Breast epithelium (tissue), 4 donors: ENCODE measurements at regions not wholly inside any gene's neighbourhood (a gene's known extent, or its start where the extent isn't known, plus 50 kb on each side); places are given as distances from the start of the nearest gene placed in this dataset.

Experiments used
- DNase-seq, 2 donors: peaks; one replicate each; pipeline ENCODE4 v3.0.0-alpha.2; 2019; ENCODE audit warnings: low spot score in 2 of 2
- H3K27ac ChIP-seq, 2 donors: fragments of 200-600 bp; sonication (generic) in 1 of 2; one replicate each; pipeline ENCODE4 v1.5.1; 2016 to 2019; ENCODE audit warnings: mild to moderate bottlenecking in 1 of 2
- H3K27me3 ChIP-seq, 2 donors: fragments of 200-600 bp; sonication (generic) in 1 of 2; one replicate each; pipeline versions ENCODE4 v1.5.1 to v1.6.0; 2017 to 2019; ENCODE audit warnings: control low read depth in 1 of 2, mild to moderate bottlenecking in 1 of 2
- H3K36me3 ChIP-seq: fragments of 200-600 bp; one replicate; pipeline ENCODE4 v1.5.1; 2019
- H3K4me1 ChIP-seq, 2 donors: fragments of 200-600 bp; sonication (generic); one replicate each; pipeline ENCODE4 v1.5.1; 2016 to 2019; ENCODE audit warnings: control low read depth in 1 of 2
- H3K4me3 ChIP-seq, 3 donors: fragments of 200-600 bp; sonication (generic); 1 replicate in 2 of 3; 2 replicates in 1 of 3; pipeline ENCODE4 v1.5.1; 2016 to 2019; ENCODE audit warnings: mild to moderate bottlenecking in 3 of 3, moderate library complexity in 2 of 3
- H3K9me3 ChIP-seq, 2 donors: fragments of 200-600 bp; sonication (generic) in 1 of 2; one replicate each; pipeline ENCODE4 v1.5.1; 2016 to 2019; ENCODE audit warnings: control low read depth in 1 of 2
- POLR2A ChIP-seq: fragments of 450-650 bp; IDR thresholded peaks from one replicate; pipeline ENCODE4 v1.6.1; 2016; ENCODE audit warnings: antibody characterized with exemption, mild to moderate bottlenecking, moderate library complexity
- POLR2AphosphoS5 ChIP-seq, 3 donors: sonication (generic); formaldehyde crosslinking; IDR thresholded peaks; one replicate each; pipeline ENCODE4 v1.6.1; 2017; ENCODE audit warnings: antibody characterized with exemption in 3 of 3
- intact Hi-C: fragments of 100-400 bp; cut with DNase I; formaldehyde crosslinking; loops from one replicate; pipeline ENCODE4 v1.15.1; 2023; ENCODE audit warnings: low total_unique reads
- TF ChIP-seq, protein P1 (sequence below), 3 donors: fragments of 450-650 bp; IDR thresholded peaks; one replicate each; pipeline ENCODE4 v1.5.1; 2016 to 2017; ENCODE audit warnings: antibody characterized with exemption in 3 of 3, mild to moderate bottlenecking in 3 of 3, moderate library complexity in 3 of 3

DNA sequence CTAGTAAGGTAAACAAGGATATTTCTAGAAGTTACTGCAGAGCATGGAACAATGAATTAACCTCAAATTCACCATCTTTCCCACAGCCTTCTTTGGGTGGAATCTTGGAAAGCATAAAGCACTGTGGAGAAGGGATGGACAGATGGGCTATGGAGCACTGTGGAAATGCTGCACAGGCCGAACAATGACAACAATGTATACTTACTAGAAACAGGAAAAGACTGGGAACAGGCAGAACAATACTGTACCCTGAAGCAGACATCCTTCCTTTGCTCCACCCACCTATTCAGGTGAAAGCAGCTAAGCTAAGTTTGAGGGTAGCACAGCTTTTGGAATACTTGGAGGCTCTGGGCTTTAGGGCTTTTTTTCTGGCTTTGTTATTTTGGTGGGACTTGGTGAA, 250.6 kb upstream of the KLF8 start:
- Histone ChIP-seq H3K27ac (no peak overlapping the region), H3K4me1 (no peaks in the 10 kb centered on the region), H3K9me3 (peaks cover 17 to 26% of the 10 kb centered on the region in 2 donors), H3K4me3 (no peak overlapping the region), H3K27me3 (peaks cover 0 to 9% of the 10 kb centered on the region in 2 donors), H3K36me3 (no peaks in the 10 kb centered on the region)
- no peak for DNase-seq
- TF ChIP-seq, protein P1, sequence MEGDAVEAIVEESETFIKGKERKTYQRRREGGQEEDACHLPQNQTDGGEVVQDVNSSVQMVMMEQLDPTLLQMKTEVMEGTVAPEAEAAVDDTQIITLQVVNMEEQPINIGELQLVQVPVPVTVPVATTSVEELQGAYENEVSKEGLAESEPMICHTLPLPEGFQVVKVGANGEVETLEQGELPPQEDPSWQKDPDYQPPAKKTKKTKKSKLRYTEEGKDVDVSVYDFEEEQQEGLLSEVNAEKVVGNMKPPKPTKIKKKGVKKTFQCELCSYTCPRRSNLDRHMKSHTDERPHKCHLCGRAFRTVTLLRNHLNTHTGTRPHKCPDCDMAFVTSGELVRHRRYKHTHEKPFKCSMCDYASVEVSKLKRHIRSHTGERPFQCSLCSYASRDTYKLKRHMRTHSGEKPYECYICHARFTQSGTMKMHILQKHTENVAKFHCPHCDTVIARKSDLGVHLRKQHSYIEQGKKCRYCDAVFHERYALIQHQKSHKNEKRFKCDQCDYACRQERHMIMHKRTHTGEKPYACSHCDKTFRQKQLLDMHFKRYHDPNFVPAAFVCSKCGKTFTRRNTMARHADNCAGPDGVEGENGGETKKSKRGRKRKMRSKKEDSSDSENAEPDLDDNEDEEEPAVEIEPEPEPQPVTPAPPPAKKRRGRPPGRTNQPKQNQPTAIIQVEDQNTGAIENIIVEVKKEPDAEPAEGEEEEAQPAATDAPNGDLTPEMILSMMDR (IDR thresholded peaks at IDR 0.05): no peak
- TF ChIP-seq POLR2AphosphoS5 (IDR thresholded peaks at IDR 0.05): no peak
- no peak for TF ChIP-seq POLR2A
- intact Hi-C loops: no loop called here

DNA sequence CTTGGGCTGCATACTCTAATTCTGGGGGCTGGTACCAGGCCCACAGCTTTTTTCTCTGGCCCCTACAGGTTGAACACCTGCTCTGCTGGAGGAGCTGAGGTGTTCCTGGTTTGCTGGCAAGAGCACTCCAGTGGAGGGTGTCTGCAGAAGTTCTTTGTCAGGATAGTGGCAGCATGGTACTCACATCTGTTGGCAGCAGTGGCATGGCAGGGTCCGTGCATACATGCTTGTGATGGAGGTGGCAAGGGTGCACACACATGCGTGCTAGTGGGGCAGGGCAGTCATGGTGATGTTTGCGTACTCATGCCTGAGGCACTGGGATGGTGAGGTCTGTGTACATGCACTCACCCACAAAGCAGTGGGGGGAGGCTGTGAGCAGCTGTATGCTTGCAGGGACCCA, 235.5 kb upstream of the KLF8 start:
- H3K27ac ChIP-seq: no peak overlapping the region
- H3K4me1 ChIP-seq: no peaks in the 10 kb centered on the region
- intact Hi-C loops: no loop called here
- peaks cover 0 to 6% of the 10 kb centered on the region in 2 donors for H3K27me3 ChIP-seq
- peaks cover 0 to under 1% of the 10 kb centered on the region in 2 donors for H3K9me3 ChIP-seq
- H3K36me3 ChIP-seq: no peaks in the 10 kb centered on the region
- no peak overlapping the region for H3K4me3 ChIP-seq
- TF ChIP-seq POLR2A: no peak
- TF ChIP-seq POLR2AphosphoS5 (IDR thresholded peaks at IDR 0.05): no peak
- no peak for DNase-seq

DNA sequence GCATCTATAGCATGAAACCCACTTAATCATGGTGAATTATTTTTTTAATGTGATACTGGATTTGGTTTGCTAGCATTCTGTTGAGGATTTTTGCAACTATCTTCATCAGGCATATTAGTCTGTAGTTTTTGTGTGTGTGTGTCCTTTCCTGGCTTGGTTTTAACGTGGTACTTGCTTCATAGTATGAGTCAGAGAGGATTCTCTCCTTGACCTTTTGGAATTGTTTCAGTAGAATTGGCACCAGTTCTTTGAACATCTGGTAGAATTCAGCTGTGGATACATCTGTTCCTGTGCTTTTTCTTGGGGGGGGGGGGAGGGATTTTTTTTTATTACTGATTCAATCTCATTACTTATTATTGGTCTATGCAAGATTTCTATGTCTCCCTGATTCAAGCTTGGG, 232.0 kb upstream of the KLF8 start:
- H3K36me3 ChIP-seq: no peaks in the 10 kb centered on the region
- intact Hi-C loops: no loop called here
- H3K4me1 ChIP-seq: no peaks in the 10 kb centered on the region
- DNase-seq: no peak
- no peak for TF ChIP-seq POLR2AphosphoS5 (IDR thresholded peaks at IDR 0.05)
- TF ChIP-seq, protein P1 (IDR thresholded peaks at IDR 0.05): no peak
- H3K9me3 ChIP-seq: no peaks in the 10 kb centered on the region
- H3K27ac ChIP-seq: no peak overlapping the region
- peaks cover 0 to 10% of the 10 kb centered on the region in 2 donors for H3K27me3 ChIP-seq
- H3K4me3 ChIP-seq: no peak overlapping the region

DNA sequence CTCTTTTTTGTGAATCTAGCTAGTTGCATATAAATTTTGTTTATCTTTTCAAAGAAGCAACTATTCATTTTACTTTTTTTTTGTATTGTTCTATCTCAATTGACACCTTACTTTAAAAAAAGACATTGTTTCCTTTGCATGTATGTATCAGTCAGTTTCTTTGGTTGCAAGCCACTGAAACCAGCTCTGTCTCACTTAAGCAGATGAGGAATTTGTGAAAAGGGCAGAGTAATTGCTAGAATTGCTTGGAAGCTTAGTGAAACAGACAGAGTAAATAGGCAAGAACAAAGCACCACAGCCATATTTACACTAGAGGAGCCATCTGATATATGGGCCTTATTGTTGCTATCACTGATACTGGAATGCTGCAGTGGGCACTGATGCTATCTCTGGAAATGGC, 231.4 kb upstream of the KLF8 start:
- no peaks in the 10 kb centered on the region for H3K9me3 ChIP-seq
- no peak for DNase-seq
- H3K36me3 ChIP-seq: no peaks in the 10 kb centered on the region
- H3K4me1 ChIP-seq: no peaks in the 10 kb centered on the region
- TF ChIP-seq POLR2AphosphoS5 (IDR thresholded peaks at IDR 0.05) (no peak), POLR2A (no peak)
- TF ChIP-seq, protein P1 (IDR thresholded peaks at IDR 0.05): no peak
- H3K4me3 ChIP-seq: no peak overlapping the region
- intact Hi-C loops: no loop called here
- peaks cover 0 to 15% of the 10 kb centered on the region in 2 donors for H3K27me3 ChIP-seq
- H3K27ac ChIP-seq: no peak overlapping the region

DNA sequence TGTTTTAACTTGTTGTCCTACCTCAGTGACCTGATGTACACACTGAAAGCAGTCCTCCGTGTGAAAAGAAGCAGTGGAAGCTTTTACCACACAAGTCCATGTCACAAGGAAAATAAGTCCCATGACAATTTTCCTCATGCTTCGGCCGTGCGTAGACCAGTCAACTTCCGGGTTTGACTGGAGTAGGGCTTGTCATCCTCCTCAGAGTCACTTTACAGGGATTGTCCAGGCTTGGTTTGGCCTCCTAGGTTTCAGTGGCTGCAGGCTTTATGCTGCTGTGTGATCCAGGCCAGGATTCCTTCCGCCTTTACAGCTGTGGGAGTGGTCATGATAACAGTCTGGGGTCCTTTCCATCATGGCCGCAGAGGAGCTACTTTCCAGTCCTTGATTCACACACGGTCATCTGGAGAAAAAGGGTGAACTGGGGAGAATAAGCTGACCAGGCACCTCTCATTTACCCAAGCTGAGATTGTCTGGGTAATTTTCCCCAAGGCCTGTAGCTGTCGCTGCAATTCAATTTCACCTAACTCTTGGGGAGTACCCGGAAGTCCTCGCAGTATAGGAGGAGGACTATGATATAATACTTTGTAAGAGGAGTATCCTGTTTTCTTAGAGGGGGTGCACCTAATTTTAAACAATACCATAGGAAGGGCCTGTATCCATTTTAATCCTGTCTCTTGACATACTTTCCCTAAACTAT, 206.1 kb upstream of the KLF8 start:
- no peaks in the 10 kb centered on the region for H3K27me3 ChIP-seq
- no peak overlapping the region for H3K27ac ChIP-seq
- no peaks in the 10 kb centered on the region for H3K4me1 ChIP-seq
- H3K4me3 ChIP-seq: no peak overlapping the region
- TF ChIP-seq, protein P1 (IDR thresholded peaks at IDR 0.05): no peak
- TF ChIP-seq POLR2AphosphoS5 (IDR thresholded peaks at IDR 0.05): no peak
- TF ChIP-seq POLR2A: no peak
- DNase-seq: no peak
- no peaks in the 10 kb centered on the region for H3K36me3 ChIP-seq
- no peaks in the 10 kb centered on the region for H3K9me3 ChIP-seq
- intact Hi-C loops: no loop called here
